NB4 (cell line): ENCODE measurements at regions not wholly inside any gene's neighbourhood (a gene's known extent, or its start where the extent isn't known, plus 50 kb on each side); places are given as distances from the start of the nearest gene placed in this dataset.

Experiments used
- DNase-seq: peaks from one replicate; pipeline ENCODE4 v3.0.0; 2010; ENCODE audit warnings: low read depth
- H3K4me3 ChIP-seq: one replicate; pipeline ENCODE4 v1.5.1; 2011; ENCODE audit warnings: mild to moderate bottlenecking, low read depth, low read length, moderate library complexity
- MYC ChIP-seq: IDR thresholded peaks from 2 replicates; pipeline ENCODE4 v1.6.1; 2011; ENCODE audit warnings: low read depth, low read length
- POLR2A ChIP-seq: IDR thresholded peaks from 2 replicates; pipeline ENCODE4 v1.6.1; 2011; ENCODE audit warnings: mild to moderate bottlenecking; ENCODE audit not compliant: insufficient read length; ENCODE audit errors: extremely low read depth
- TF ChIP-seq, protein P1 (sequence below): IDR thresholded peaks from 2 replicates; pipeline ENCODE4 v1.6.1; 2011; ENCODE audit warnings: low read depth, low read length
- TF ChIP-seq, protein P2 (sequence below): IDR thresholded peaks from one replicate; pipeline ENCODE4 v1.5.1; 2012; ENCODE audit warnings: low read depth, low read length

DNA sequence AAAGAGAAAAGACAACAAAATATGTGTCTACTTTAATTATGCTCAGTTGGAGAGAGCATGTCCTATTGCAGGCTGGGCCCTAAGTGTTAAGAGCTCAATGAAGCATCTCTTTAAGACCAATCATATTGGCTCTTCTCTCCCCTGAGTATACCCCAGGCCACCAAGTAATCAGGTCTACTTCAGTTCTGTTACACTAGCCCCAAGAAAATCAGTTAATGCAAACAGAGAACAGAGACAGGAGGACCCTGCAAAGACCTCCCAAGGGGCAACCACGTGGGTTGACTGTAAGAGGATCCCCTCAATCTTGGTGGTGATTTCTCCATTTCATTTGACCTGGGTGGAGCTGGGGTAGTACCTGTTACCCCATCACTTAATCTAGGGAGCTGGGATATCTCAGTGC, 451.0 kb upstream of the ZNF507 start:
- TF ChIP-seq, protein P1, sequence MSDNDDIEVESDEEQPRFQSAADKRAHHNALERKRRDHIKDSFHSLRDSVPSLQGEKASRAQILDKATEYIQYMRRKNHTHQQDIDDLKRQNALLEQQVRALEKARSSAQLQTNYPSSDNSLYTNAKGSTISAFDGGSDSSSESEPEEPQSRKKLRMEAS = no peak
- TF ChIP-seq MYC = no peak
- TF ChIP-seq, protein P2, sequence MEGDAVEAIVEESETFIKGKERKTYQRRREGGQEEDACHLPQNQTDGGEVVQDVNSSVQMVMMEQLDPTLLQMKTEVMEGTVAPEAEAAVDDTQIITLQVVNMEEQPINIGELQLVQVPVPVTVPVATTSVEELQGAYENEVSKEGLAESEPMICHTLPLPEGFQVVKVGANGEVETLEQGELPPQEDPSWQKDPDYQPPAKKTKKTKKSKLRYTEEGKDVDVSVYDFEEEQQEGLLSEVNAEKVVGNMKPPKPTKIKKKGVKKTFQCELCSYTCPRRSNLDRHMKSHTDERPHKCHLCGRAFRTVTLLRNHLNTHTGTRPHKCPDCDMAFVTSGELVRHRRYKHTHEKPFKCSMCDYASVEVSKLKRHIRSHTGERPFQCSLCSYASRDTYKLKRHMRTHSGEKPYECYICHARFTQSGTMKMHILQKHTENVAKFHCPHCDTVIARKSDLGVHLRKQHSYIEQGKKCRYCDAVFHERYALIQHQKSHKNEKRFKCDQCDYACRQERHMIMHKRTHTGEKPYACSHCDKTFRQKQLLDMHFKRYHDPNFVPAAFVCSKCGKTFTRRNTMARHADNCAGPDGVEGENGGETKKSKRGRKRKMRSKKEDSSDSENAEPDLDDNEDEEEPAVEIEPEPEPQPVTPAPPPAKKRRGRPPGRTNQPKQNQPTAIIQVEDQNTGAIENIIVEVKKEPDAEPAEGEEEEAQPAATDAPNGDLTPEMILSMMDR = no peak
- TF ChIP-seq POLR2A = no peak
- DNase-seq = no peak
- H3K4me3 ChIP-seq = no peak overlapping the region

DNA sequence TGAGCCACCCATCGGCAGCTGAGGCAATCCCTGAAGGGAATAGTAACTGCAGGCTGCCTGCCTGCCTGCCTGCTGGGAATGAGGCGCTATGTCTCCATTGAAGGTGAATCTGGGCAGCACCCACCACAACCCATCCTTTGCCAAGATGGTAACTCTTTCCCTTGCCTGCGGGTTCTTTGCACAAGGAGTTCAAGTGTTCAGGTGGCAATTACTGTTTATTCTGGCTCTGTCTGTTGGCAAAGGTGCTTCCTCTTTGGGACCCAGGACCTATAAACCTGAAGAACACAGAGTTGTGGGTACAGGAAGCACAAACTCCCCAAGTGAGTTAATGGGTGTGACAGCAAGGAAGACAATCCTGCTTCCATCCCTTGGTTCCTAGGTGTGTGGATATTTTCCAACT, 448.1 kb upstream of the ZNF507 start:
- H3K4me3 ChIP-seq = no peak overlapping the region
- no peak for DNase-seq
- TF ChIP-seq, protein P2 = no peak
- TF ChIP-seq POLR2A (no peak), MYC (no peak)
- TF ChIP-seq, protein P1 = no peak

DNA sequence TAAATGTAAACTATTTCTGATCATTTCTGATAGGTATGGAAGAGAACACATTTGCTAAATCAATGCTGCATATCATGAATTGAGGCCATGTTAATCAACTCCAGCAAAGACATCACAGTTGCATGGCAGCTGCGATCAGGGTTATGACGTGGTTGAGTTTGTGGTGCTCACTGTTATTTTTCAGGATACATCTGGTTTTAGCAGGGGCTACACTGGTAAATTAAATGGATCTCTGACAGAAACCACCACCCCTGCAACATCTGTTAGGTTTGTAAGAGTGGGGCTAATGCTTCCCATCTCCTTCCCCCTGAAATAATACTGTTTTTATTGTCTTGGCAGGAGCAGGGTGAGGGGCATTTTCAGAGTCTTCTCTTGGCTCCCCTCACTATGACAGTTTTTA, 444.4 kb upstream of the ZNF507 start:
- no peak overlapping the region for H3K4me3 ChIP-seq
- no peak for TF ChIP-seq POLR2A
- no peak for TF ChIP-seq MYC
- TF ChIP-seq, protein P2 = no peak
- TF ChIP-seq, protein P1 = no peak
- DNase-seq = no peak

DNA sequence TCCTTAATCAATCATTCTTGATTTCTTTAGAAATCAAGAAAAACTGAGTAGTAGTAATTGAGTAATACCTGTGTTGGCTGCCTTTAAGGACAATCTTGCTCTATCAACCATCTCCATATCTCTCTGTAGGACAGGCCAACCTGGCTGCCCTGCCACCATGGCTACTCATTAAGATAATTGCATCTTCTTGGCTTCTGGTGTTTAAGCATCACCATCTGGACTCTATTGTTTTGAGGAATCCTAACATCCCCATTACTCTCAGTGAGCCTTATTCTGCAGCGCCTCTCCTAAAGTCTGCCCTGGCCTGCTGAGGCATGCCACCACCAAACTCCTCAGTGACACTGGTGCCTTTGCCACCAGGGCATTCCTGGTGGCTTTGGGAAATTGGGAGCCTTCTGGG, 442.6 kb upstream of the ZNF507 start:
- no peak overlapping the region for H3K4me3 ChIP-seq
- no peak for DNase-seq
- TF ChIP-seq POLR2A (no peak), MYC (no peak)
- TF ChIP-seq, protein P2 = no peak
- TF ChIP-seq, protein P1 = no peak

DNA sequence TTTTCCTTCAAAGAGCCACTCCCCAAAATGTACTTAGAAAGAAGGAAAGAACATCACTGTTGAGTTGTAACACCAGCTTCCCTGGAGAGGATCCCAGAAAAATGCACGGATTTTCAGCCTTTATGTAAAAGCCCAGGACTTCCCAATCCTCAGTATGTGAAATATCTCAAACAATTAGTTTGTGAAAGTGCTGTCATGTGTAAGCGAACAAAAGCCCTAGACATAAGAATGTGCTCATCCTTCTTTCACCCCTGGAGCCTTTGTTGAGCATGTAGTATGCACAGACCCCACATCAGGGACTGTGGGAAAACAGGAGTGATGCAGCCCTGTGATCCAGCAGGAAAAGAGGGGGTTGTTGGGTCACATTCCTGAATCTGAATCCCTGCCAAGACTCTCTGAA, 441.4 kb upstream of the ZNF507 start:
- no peak for TF ChIP-seq MYC
- TF ChIP-seq, protein P1 = no peak
- no peak for TF ChIP-seq POLR2A
- TF ChIP-seq, protein P2 = no peak
- no peak for DNase-seq
- no peak overlapping the region for H3K4me3 ChIP-seq
